ENCODE measurements at regions not wholly inside any gene's neighbourhood (a gene's known extent, or its start where the extent isn't known, plus 50 kb on each side); places are given as distances from the start of the nearest gene placed in this dataset.

DNA sequence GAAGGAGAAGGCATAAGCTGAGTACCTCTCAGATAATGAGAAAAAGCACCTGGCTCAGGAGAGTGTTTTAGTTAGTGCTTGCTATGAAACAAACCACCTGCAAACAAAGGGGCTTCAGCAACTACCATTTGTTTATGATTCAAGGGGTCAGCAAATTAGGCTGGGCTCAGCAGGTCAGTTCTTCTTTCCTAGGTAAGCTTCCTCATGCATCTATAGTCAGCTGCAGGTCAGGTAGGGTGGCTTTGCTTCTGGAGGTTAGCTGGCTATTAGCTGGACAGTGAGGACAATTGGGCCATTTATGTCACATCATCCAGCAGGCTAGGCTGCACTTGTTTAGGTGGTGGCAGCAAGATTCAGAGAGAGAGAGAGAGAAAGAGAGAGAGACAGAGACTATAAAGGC is 185.5 kb downstream of the EMX2 start:
- Histone ChIP-seq H3K4me3 (replicated peaks in 1 of 3; ENCODE audit: insufficient read depth in 1 of 3, low read depth in 1 of 3, low read length in 3 of 3) (no peak overlapping the region), H3K79me2 (ENCODE audit: control insufficient read depth, insufficient read depth, low read length) (no peaks in the 10 kb centered on the region), H3K27ac (ENCODE audit: insufficient read depth, low read depth, low read length) (no peak overlapping the region), H3K9me1 (replicated peaks; ENCODE audit: control insufficient read depth, extremely low read depth, insufficient read depth, low read length) (no peaks in the 10 kb centered on the region), H3K27me3 (ENCODE audit: control insufficient read depth in 2 of 2, insufficient read depth in 2 of 2, low read length in 2 of 2) (no peaks in the 10 kb centered on the region), H2AFZ (ENCODE audit: low read depth, low read length) (no peak overlapping the region), H3K9ac (replicated peaks; ENCODE audit: extremely low read depth, insufficient read depth, low read length) (no peak overlapping the region), H4K20me1 (replicated peaks; ENCODE audit: control insufficient read depth, extremely low read depth, insufficient read depth, low read length) (no peaks in the 10 kb centered on the region), H3K36me3 (ENCODE audit: control insufficient read depth in 2 of 2, extremely low read depth in 1 of 2, insufficient read depth in 2 of 2, low read length in 2 of 2) (no peaks in the 10 kb centered on the region), H3K4me1 (ENCODE audit: control insufficient read depth, extremely low read depth, insufficient read depth, low read length) (no peaks in the 10 kb centered on the region), H3K4me2 (ENCODE audit: insufficient read depth, low read length) (no peak overlapping the region), H3K9me3 (replicated peaks; ENCODE audit: control insufficient read depth, insufficient read depth, low read length) (no peaks in the 10 kb centered on the region)
- ChIA-PET CTCF (no interaction called here), POLR2A (no interaction called here)
- no peak for DNase-seq (ENCODE audit: low read depth, low spot score)
- no peak for TF ChIP-seq CTCF (IDR thresholded peaks at IDR 0.05; ENCODE audit: extremely low read depth in 1 of 2, insufficient read depth in 1 of 2, low read depth in 1 of 2, low read length in 2 of 2)
- TF ChIP-seq GATA2 (IDR thresholded peaks at IDR 0.05; ENCODE audit: insufficient read depth, insufficient read length, low read depth, low read length) = no peak
- no peak for TF ChIP-seq FOS (IDR thresholded peaks at IDR 0.05; ENCODE audit: borderline replicate concordance, insufficient read depth, low read length)
- TF ChIP-seq, protein P1, sequence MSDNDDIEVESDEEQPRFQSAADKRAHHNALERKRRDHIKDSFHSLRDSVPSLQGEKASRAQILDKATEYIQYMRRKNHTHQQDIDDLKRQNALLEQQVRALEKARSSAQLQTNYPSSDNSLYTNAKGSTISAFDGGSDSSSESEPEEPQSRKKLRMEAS (IDR thresholded peaks at IDR 0.05; ENCODE audit: insufficient read depth, insufficient read length) = no peak
- no peak for TF ChIP-seq POLR2A (IDR thresholded peaks at IDR 0.05; ENCODE audit: low read depth, low read length)
- TF ChIP-seq POLR2AphosphoS5 (IDR thresholded peaks at IDR 0.05; ENCODE audit: insufficient read depth, low read depth, low read length) = no peak
- no peak for TF ChIP-seq EZH2 (IDR thresholded peaks at IDR 0.05; ENCODE audit: borderline replicate concordance, low read depth, low read length, severe bottlenecking)
- no peak for TF ChIP-seq JUN (IDR thresholded peaks at IDR 0.05; ENCODE audit: borderline replicate concordance, insufficient read depth, insufficient read length, low read depth)
- no peak for TF ChIP-seq MYC (IDR thresholded peaks at IDR 0.05; ENCODE audit: low read depth, low read length)
- dilution Hi-C loops (cut with MboI; ENCODE audit: extremely low pct_ligation_motif_present, low sequenced_read_pairs) = no loop called here
- no TSS peak for BruUV-seq (replicated peaks)
- FAIRE-seq = no peak
- intact Hi-C loops (cut with micrococcal nuclease) = no loop called here

Data from endothelial cell of umbilical vein (primary cell).